ENCODE measurements at regions not wholly inside any gene's neighbourhood (a gene's known extent, or its start where the extent isn't known, plus 50 kb on each side); places are given as distances from the start of the nearest gene placed in this dataset.
"Not testable (repeated sequence)": the region's sequence is repeated elsewhere in the genome, so short reads cannot be mapped to it uniquely, and the experiment has no call there.

DNA sequence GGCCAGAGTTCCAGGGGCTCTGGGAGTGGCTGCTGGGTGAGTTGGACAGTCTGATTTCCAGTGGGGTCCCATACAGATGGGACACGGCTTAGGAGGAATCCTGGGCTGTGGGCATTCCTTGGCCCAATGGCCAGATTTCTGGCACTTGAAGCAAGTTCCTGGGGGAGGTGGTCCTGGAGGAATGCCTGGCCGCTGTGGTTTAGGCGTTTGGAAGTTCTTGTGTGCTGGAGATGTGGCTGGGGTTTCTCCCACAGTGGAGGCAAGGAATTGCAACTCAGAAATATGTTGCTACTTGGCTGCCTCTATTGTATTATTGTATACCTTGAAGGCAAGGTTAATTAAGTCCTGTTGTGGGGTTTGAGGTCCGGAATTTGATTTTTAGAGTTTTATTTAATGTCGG is 56.5 kb downstream of the BEX3 start:
- TF ChIP-seq CTCF (conservative IDR thresholded peaks at IDR 0.05 in 1 of 2, IDR thresholded peaks at IDR 0.05 in 1 of 2; ENCODE audit: extremely low read depth in 1 of 2, insufficient read depth in 1 of 2, low read depth in 1 of 2, low read length in 2 of 2); EZH2 (IDR thresholded peaks at IDR 0.05; ENCODE audit: borderline replicate concordance, low read length): not testable (repeated sequence)
